ENCODE measurements at regions not wholly inside any gene's neighbourhood (a gene's known extent, or its start where the extent isn't known, plus 50 kb on each side); places are given as distances from the start of the nearest gene placed in this dataset.

DNA sequence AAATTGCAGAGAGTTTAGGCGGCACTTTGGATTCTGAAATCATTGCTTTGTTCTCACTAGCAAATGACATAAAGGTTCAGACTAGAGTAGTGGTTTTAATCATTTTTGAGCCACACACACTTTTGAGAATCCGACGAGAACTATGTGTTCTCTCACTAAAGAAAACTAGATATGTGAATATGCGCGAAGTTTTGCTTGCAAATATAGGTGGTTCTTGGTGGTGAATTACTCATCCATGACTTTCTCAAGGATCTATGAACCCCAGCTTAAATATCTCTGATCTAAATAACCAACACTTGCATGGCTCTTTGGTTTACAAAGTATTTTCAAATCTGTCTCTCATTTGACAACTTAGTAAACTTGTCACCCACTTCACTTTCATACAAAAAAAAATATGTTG, 54.8 kb downstream of the NOG start:
- DNase-seq, result no peak

DNA sequence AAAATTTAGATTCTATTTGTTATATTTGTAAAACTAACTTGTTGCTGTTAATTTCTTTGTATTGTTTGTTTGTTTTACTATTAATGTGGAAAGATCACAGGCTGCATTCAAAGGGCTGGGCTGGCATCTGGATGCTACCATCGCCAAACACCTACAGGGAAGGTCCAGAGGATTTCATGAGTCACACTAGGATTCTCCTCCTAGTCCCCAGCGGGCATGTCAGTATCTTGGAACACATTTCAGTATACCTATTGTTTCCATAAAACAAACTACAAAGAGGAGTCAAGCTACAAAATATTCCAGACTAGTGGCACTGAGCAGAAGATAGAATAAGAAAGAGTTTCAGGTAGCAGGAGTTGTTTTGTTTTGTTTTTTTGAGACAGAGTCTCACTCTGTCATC, 55.3 kb downstream of the NOG start:
- no peak for DNase-seq

DNA sequence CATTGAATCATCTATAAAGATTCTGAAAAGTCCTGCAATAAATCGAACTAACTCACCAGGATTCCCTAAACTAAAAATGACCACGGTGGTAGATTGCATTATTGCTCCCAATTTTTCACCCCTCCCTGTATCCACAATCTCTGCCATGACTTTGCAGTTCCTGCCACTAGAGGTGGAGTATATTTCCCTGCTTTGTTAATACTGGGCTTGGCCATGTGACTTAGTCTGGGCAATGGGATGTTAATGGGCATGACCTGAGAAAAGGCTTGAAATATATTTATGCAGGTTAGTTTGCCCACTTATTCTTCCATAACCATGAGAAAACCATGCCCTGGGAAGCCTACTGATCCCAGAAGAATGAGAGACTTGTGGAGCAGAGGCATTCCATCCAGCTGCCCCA, 59.1 kb downstream of the NOG start:
- DNase-seq, result no peak

DNA sequence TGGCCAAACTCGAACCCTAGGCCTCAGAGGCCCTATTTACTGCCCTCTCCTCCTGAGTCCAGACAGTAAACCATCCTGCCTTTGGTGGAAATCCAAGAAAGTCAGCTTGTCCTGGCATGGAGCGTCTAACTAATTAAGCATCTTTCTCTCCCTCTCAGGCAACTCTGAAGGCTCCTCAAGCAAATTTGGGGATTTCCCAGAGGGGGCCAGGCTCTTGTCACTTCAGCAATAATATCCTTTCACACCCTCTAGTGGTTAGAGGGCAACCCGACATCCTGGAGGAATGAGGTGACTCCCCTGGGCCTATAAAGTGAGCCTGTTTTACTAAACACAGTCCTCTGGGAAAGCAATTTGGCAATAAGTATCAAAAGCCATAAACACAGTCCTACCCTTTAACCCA, 60.4 kb downstream of the NOG start:
- peak; percentile 39 to 87 (median 74) for DNase-seq

DNA sequence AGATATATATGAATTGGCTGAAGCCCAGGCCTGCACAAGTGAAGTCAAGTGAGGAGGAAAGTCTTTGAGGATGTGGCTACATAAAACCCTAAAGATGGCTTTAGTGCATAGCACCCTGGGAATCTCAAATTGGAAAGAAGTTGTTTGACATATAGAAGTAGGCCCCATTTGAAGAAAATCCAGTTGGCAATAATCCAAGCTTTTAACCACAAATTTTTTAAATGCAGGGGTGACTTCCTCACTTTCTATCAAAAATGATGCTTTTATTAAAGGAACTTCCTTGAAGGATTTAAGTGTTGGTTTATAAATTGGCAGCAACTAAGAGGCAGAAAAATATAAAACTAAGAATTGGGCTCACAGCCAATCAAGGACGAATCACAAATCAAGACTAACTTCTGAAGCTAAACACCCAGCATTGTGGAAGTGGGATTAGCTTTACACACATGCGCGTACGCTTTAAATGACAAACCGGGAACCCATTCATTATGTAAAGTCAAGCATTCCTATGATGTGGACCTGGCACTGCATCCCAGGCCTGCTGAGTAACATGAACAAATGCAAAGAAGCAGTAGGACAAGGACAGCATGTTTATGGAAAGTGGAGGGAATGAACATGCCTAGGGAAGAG, 63.3 kb downstream of the NOG start:
- DNase-seq, result no peak

DNA sequence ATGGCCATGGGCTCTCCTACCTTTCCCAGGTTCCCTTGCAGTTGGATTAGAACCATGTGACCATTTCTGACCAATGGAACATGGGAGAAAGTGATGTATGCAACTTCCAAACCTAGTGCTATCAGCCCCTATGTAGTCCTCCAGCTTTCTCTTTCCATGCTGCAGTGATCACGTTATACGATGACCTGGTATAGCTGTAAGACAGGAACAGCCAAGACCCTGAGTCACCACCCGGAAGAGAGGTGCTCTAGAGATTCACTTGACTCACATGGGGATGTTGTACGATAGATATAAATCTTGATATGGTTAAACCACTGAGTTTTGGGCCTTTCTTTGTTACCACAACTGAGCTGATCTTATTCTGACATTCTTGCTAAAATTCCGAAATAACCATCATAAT, 65.1 kb downstream of the NOG start:
- DNase-seq, result no peak

DNA sequence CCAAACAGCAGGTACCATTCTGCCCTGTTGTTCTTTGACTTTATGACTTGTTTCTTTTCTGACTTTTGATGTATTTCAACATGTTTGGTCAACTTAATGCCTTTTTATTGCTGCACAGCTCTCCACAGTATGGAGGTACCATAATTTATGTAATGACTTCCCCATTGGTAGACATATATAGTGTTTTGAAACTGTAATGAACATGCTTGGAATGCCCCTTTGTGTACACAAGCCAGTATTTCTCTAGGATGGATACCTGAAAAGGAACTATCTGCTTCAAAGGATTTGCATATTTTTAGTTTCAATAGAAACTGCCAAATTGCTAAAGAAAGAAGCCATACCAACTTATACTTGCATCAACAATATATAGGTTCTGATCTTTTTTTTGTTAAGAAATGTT, 66.1 kb downstream of the NOG start:
- no peak for DNase-seq

DNA sequence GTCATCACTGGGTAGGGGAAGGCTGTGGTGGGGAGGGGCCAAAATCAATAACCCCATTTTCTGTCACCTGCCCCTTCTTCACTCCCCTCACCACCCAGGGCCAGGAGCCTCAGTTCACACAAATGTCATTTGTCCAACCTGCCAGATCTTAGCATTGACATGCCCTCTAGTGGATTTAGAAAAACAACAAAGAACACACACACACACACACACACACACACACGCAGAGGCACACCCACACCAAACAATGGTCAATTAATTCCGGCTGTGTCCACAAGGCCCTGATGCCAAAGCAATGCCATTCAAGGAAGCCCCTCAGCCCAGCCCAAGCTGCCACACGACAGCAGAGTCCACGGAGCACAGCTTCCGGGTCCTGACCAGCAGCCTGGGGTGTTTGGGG, 68.4 kb downstream of the NOG start:
- DNase-seq, result peak in 1 of 6 experiments; percentile 14

DNA sequence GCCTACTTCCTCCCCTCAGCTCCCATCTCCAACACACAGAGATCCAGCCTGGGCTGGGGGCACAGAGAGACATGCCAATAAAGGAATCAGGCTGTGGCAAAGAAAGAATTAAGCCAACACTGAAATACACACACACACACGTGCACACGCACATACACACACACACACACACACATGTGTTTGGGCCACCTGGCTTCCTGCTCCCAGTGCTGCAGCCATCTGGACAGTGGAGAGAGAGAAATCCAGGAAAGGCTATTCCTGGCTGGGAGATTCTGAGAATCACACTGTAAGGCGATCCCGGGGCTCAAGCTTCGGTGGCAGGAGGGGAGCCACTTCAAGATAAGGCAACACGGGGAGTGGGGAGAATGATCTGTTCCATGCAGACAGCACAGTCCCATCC, 72.4 kb downstream of the NOG start:
- no peak for DNase-seq

DNA sequence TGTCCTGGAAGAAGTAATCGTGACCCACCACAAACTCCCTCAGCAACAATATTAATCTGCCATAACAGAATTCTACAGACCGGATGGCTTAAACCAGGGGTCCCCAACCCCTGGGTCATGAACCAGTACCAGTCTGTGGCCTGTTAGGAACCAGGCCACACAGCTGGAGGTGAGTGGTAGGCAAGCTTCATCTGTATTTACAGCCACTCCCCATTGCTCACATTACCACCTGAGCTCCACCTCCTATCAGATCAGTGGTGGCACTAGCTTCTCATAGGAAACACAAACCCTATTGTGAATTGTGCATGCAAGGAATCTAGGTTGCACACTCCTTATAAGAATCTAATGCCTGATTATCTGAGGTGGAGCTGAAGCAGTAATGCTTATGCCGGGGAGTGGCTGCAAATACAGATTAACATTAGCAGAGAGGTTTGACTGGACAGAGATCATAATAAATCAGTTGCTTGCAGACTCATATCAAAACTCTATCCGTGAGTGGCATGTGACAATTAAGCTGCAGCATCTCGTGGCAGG, 74.5 kb downstream of the NOG start:
- no peak for DNase-seq

DNA sequence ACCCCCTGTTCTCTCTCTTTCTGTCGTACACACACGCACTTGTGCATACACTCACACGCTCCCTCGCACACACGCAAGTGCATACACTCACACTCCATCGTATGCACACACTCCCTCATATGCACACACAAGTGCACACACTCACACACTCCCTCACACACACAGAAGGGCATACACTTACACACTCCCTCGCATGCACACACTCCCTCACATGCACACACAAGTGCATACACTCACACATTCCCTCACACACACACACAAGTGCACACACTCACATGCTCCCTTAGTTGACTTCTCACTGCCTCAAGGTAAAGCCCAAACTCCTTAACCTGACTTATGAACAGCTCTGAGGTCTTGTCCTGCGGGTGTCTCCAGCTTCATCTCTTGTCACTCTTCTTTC, 78.7 kb downstream of the NOG start:
- no peak for DNase-seq

DNA sequence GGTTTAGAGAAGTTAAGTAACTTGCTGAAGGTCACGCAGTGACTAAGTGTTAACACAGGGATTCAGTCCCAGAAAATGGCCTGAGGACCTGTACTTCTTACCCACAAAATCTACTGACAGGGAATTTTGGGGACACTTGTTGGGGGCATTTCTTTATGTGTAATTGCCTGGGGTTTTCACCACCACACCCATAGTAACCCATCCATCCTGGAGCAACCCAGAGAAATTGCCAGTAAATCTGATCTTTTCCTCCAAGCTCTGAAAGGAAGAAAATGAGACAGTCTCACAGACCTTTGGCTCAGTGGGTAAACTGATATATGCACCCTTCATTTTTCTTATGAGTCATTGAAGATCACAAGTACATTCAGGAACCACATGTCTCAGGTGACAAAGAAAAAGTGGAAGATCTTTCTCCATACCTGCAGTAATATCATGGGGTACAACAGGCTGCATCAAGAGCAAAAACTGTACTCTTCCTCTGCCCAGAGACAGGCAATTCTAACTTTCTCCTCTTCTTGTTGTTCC, 81.0 kb downstream of the NOG start:
- no peak for DNase-seq

DNA sequence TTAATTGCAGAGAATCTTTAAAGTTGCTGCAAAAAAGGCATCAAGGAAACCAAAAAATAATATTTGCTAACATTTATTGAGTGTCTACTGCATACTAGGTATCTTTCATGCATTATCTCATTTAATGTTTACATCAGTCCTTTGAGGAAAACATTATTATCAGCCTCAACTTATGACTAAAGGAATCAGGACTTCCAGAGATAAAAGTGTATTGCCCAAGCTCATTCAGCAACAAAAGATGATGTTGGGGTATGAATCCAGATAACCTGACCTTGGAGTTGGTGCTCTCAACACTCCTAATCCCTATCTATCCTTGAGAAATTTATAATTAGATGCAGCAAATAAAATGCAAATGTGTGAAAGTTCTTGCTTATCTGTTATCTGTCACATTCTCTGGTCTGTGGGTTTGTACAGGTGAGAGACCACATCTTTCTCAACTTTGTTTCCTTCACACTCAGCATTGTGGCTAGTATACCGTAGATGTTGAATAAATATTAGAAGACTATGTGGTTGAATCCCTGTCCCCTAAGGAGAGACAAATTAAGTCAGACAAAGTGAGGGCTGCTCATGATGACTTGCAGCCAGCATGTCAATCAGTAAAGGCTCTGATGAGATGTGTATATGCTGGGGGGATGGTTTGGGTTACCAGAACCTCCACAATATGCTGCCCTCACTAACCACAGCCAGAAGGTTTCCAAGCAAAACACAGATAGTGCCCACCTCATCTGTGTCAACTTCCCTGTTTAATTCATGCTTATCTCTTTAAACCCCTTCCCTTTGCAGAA, 82.6 kb downstream of the NOG start:
- no peak for DNase-seq

DNA sequence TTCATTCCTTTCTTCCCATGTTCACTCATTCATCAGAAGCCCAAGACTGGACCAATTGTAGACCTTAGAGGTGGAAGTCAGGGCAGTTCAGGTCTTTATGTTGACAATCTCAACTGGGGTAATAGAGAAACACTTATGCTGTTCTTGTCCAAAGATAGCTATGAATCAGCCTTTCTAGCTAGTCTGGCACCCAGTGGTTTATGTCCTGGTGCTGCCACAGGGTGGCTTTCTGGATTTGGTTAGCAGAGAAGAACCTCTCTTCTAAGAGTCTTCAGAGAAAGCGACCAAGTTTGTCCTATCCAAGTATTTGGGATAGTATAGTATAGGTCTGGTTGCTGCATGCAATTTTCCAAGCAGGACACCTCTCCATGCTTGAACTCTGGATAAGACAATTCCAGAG, 83.3 kb downstream of the NOG start:
- DNase-seq, result no peak

DNA sequence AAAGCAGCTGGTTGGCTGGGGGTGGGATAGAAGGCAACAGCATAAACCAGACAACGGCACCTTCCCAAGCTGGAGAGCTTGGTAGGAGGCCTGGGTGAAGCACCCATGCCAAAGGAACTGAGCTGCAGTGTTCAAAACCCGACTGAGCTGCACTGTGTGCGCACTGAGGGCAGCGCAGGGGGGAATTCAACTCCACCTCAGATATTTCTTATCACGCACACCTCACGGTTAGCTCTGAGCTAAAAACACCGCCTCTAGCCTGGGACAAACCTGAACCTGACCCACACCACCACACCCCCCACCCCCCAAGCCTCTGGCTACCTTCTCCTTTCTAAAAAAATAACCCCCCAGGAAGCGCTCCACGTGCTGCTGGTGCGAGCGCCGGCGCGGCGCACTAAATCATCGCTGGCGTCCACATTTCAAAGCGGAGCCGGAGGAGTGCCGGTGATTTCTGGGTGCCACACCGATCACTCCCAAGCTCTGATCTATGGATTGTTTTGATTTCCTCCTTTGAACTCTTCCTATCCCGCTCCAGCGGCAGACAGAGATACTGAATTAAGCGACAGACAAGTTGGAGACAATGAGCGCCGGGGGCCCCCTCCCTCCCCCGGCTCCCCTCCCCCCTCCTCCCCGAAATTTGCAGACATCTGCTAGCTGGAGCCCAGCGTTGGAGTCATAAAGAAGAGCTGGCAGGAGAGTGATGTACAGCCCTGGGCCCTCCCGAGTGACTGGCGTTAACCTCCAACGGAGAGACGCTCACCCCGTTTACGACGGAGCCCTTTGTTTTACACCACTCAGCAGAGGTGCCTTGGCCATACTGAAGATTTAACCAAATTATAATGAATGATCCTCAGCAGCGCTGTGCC, 85.0 kb downstream of the NOG start:
- peak in 1 of 6 experiments; percentile 40 for DNase-seq

DNA sequence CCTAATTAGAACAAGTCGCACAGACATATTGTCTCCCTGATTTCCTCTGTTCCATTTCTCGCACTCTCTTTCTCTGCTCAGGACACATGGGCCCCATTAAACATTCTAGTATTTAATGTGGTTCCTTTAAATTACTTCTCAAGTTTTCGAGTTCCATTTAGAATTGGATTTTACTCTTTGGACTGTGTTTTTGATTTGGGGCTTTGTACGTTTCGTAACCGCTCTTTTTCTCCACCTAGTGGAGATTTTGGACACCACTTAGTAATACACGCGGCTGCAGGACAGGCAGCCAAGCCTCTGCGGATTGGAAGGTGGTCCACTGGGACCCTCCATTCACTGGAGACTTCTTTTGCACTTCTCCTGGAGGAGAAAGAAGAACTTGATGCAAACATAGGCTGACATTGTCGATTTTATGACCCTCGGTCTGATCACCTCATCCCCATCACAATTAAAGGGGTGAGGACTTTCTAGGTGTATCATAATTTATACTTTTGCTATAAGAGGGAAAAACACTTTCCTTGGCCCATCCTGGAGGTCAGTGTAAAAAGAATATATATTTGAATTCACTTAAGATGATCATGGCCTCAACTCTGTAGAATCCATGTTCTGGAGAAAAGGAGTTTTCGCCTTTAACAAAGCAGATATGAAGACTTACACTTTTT, 85.7 kb downstream of the NOG start:
- DNase-seq, result peak in 3 of 6 experiments; percentile 7 to 44 (median 40)

DNA sequence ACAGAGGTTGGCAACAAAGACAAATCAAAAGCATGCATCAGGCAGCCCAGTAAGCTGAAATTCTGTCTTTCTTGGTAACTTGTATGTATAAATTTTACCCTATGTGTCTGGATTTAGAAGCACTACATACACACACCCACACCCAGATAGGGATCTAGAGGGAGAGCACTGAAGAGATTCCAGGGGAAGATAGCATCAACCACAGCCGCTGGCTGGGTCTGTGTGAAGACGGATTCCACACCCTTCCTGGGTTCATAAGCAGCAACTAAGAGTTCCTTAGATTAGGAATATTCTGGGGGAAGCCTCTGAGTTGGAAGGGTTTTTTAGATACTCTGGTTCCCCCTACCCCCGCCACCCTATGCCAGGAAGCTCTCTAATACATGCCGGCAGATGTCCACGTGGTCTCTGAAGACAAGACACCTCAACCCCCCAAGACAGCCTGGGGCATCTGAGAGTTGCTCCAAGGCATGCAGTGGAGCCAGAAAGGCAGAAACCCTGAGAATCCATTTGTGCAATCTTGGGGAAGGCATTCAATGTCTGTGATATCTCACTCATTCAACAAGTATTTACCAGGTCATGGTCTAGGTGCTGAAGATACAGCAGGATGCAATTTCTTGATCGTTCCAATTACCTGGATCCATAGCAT, 86.4 kb downstream of the NOG start:
- DNase-seq, result no peak

DNA sequence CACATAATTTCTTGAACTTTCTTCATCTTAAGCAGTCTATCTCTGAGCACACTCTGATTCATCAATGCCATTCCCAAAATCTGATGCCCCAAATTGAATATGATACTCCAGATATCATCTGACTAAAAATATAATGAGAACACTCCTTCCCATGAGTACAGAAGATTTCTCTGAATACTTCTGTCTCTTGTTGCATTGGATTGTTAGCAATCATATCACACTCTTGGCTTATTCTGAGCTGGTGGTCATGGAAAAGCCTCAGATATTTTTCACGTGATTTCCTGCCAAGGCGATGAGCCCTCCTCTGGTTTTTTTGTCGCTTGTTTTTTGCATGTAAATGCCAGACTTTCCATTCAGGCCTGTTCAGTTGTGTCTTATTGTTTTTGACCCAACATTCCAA, 87.2 kb downstream of the NOG start:
- DNase-seq, result no peak

DNA sequence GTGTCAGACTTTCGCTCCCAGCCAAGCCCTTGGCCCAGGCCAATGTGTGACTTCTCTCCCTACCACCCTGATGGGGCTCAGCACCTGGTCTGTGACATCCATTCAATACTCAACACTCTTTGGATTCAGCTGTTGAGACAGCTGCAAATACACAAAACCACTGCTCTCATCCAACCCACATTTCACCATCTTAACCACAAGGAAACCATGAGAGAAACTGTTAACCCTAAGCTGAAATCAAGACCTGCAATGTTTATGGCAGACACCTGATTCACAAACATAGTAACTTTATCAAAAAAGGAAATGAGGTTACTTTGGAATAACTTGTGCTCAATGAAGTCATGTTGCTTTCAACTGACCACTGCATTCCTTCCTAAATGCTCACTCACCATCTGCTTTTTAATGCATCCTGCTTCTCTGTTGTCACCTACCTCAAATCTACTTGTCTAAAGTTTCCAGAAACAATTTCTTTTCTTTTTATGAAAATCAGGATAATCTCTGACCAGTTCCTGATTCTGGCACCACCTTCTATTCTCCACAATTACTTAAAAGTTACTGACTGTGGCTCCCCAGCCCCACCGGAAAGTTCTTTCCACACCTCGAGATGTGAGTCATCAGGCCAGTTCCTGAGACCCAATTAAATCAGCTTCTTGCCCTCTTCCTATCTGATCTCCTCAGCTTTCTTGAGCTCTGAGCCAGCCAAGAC, 88.2 kb downstream of the NOG start:
- DNase-seq, result peak in 2 of 6 experiments; percentile 5 to 12

DNA sequence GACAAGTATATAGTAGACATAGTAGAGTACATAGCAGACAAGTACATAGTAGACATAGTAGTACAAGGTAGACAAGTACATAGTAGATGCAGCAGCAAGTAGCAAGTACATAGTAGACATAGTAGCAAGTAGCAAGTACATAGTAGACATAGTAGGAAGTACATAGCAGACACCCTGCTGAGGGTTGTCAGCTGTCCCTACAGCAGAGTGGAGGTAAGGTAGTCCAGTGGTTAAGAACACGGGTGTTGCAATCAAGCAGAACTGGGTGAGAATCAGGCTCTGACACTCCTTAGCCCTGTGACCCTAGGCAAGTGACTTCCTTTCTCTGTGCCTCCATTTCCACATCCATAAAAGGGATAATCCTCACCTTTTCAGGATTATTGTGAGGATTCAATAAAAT, 94.7 kb downstream of the NOG start:
- DNase-seq, result peak in 1 of 6 experiments; percentile 3
